HepG2 (cell line): ENCODE measurements at regions not wholly inside any gene's neighbourhood (a gene's known extent, or its start where the extent isn't known, plus 50 kb on each side); places are given as distances from the start of the nearest gene placed in this dataset.

Source experiments
- ATAC-seq: fragments of 200-7000 bp; cut with Tn5 transposase; 3 replicates; pipeline ENCODE4 v1.9.1; 2020; ENCODE audit warnings: mild to moderate bottlenecking, moderate library complexity
- BruUV-seq: library from RNA; stranded (reverse); fragments of 400-500 nt; replicated peaks from 2 replicates; lab custom pipeline; 2021; lab: Mats Ljungman, UMichigan
- CTCF ChIA-PET: fragments of 300-600 bp; formaldehyde crosslinking; extraction: SDS; loops from one replicate; lab custom pipeline; 2021; ENCODE audit warnings: low total read pairs, inconsistent platforms, low intra/inter-chr PET ratio; lab: Yijun Ruan, JAX
- POLR2A ChIA-PET: fragments of 350-600 bp; sonication (Branson Sonifier 250); formaldehyde crosslinking; loops from one replicate; lab custom pipeline; 2020; ENCODE audit warnings: antibody characterized with exemption, inconsistent platforms; lab: Yijun Ruan, JAX
- DNase-seq: peaks from one replicate; pipeline ENCODE4 v3.0.0-alpha.2; 2015; ENCODE audit warnings: low spot score
- FAIRE-seq: peaks from 3 replicates; lab custom pipeline; 2011; peaks lifted over from hg19 to GRCh38; lab: Jason Lieb, UNC
- H2AFZ ChIP-seq: one replicate; pipeline ENCODE4 v1.6.1; 2011; ENCODE audit warnings: low read length, inconsistent platforms
- H3K27ac ChIP-seq: fragments of 300-600 bp; 3 replicates; pipeline ENCODE4 v1.8.0; 2011; ENCODE audit warnings: mixed run types, mild to moderate bottlenecking, mixed read lengths, low read length, inconsistent platforms; ENCODE audit not compliant: insufficient read depth; ENCODE audit errors: extremely low read length
- H3K27me3 ChIP-seq, 2 experiments: fragments of 200-600 bp in 1 of 2; 2 replicates in 1 of 2; 3 replicates in 1 of 2; pipeline versions ENCODE4 v1.6.0 to v1.8.0; 2011; ENCODE audit warnings: low read length in 2 of 2, mild to moderate bottlenecking in 2 of 2, moderate library complexity in 2 of 2, inconsistent platforms in 1 of 2; ENCODE audit not compliant: insufficient read depth in 2 of 2, control insufficient read depth in 1 of 2
- H3K36me3 ChIP-seq, 2 experiments: fragments of 200-600 bp in 1 of 2; replicated peaks in 1 of 2; 2 replicates in 1 of 2; 3 replicates in 1 of 2; pipeline versions ENCODE4 v1.5.1 to v1.8.0; 2011; ENCODE audit warnings: low read length in 2 of 2, inconsistent platforms in 1 of 2; ENCODE audit not compliant: insufficient read depth in 2 of 2, control insufficient read depth in 1 of 2
- H3K4me1 ChIP-seq: 2 replicates; pipeline ENCODE4 v1.5.1; 2012; ENCODE audit warnings: low read length, inconsistent platforms; ENCODE audit not compliant: insufficient read depth
- H3K4me2 ChIP-seq: 2 replicates; pipeline ENCODE4 v1.6.0; 2011; ENCODE audit warnings: low read depth, low read length, inconsistent platforms
- H3K4me3 ChIP-seq, 3 experiments: fragments of 200-600 bp in 1 of 3; sonication (generic), shearing (Covaris generic) in 1 of 3; replicated peaks in 1 of 3; 2 replicates each; pipeline ENCODE4 v1.5.1; 2011 to 2016; ENCODE audit warnings: low read length in 3 of 3, inconsistent platforms in 2 of 3, low read depth in 2 of 3, mild to moderate bottlenecking in 2 of 3, control low read depth in 1 of 3, mixed read lengths in 1 of 3; ENCODE audit not compliant: insufficient read depth in 1 of 3
- H3K79me2 ChIP-seq: one replicate; pipeline ENCODE4 v1.6.1; 2011; ENCODE audit warnings: low read length, inconsistent platforms; ENCODE audit not compliant: insufficient read depth
- H3K9ac ChIP-seq: 2 replicates; pipeline ENCODE4 v1.6.0; 2011; ENCODE audit warnings: mild to moderate bottlenecking, low read depth, low read length, inconsistent platforms; ENCODE audit not compliant: insufficient read depth
- H3K9me3 ChIP-seq: 2 replicates; pipeline ENCODE4 v1.5.1; 2012; ENCODE audit warnings: mild to moderate bottlenecking, low read length
- H4K20me1 ChIP-seq: 2 replicates; pipeline ENCODE4 v1.6.0; 2011; ENCODE audit warnings: inconsistent platforms, mild to moderate bottlenecking, low read length, moderate library complexity; ENCODE audit not compliant: insufficient read depth
- DR1 ChIP-seq: sonication (generic); formaldehyde crosslinking; IDR thresholded peaks from 2 replicates; pipeline ENCODE4 v1.8.0; 2021; ENCODE audit warnings: mild to moderate bottlenecking, missing genetic modification reagents, inconsistent platforms
- HDAC6 ChIP-seq: fragments of 200-600 bp; sonication (generic); IDR thresholded peaks from 2 replicates; pipeline ENCODE4 v1.7.0; 2017; ENCODE audit warnings: mild to moderate bottlenecking, antibody characterized with exemption, low read length, low read depth
- KAT7 ChIP-seq: IDR thresholded peaks from 2 replicates; pipeline ENCODE4 v1.6.1; 2018; ENCODE audit warnings: borderline replicate concordance, missing compliant biosample characterization
- ZNF224 ChIP-seq: sonication (generic); formaldehyde crosslinking; IDR thresholded peaks from 2 replicates; pipeline ENCODE4 v1.5.0; 2020; ENCODE audit warnings: mild to moderate bottlenecking, missing genetic modification reagents
- ZNF24 ChIP-seq: fragments of 450-650 bp; IDR thresholded peaks from 2 replicates; pipeline ENCODE4 v1.6.1; 2017; ENCODE audit warnings: antibody characterized with exemption, mild to moderate bottlenecking
- ZNF431 ChIP-seq: sonication (generic); formaldehyde crosslinking; IDR thresholded peaks from 2 replicates; pipeline ENCODE4 v1.9.0; 2022; ENCODE audit warnings: missing genetic modification reagents, low read depth, mild to moderate bottlenecking, borderline replicate concordance
- ZNF775 ChIP-seq: sonication (generic); formaldehyde crosslinking; IDR thresholded peaks from 2 replicates; pipeline ENCODE4 v1.4.0; 2020; ENCODE audit warnings: missing genetic modification reagents, mild to moderate bottlenecking, moderate library complexity, borderline replicate concordance
- WGBS: methylation state at CpG from one replicate; pipeline ENCODE4 v1.1.6; 2017; ENCODE audit warnings: low lambda C conversion rate; 5-methylcytosine and 5-hydroxymethylcytosine counted together
- in situ Hi-C: cut with HindIII; loops from 2 replicates; pipeline ENCODE4 v1.10.0; 2017; ENCODE audit warnings: low pct_unique_long_range_greater_than_20kb; ENCODE audit not compliant: extremely low pct_ligation_motif_present
- intact Hi-C: fragments of 100-400 bp; cut with micrococcal nuclease; formaldehyde crosslinking; loops from one replicate; pipeline ENCODE4 v1.10.0; 2022; ENCODE audit not compliant: unreplicated experiment

- ATAC-seq (no peak), DNase-seq (no peak), FAIRE-seq (no peak)
- intact Hi-C loops: no loop called here
- ChIA-PET POLR2A (no interaction called here), CTCF (no interaction called here)
- TF ChIP-seq HDAC6: no peak
- H2AFZ ChIP-seq: no peak overlapping the region
- 0% methylated on average over 1 of the region's 1 CpG for WGBS
- no peaks in the 10 kb centered on the region for H4K20me1 ChIP-seq
- in situ Hi-C loops: no loop called here
- no peaks in the 10 kb centered on the region for H3K9me3 ChIP-seq
- no peaks in the 10 kb centered on the region for H3K79me2 ChIP-seq
- no peaks in the 10 kb centered on the region for H3K27me3 ChIP-seq
- H3K4me1 ChIP-seq: no peaks in the 10 kb centered on the region
- no TSS peak for BruUV-seq
- H3K4me3 ChIP-seq: no peak overlapping the region
- H3K9ac ChIP-seq: no peak overlapping the region
- H3K36me3 ChIP-seq: no peaks in the 10 kb centered on the region
- H3K27ac ChIP-seq: no peak overlapping the region
- no peak overlapping the region for H3K4me2 ChIP-seq
These were observed 562.8 kb downstream of the SLITRK6 start for GRCh38 chr13:85236413-85236812.

- DNase-seq (no peak), FAIRE-seq (no peak), ATAC-seq (no peak)
- H3K4me3 ChIP-seq: no peak overlapping the region
- TF ChIP-seq DR1 (CRISPR knock-in tag) (no peak), ZNF224 (CRISPR knock-in tag) (no peak), ZNF431 (CRISPR knock-in tag) (no peak), KAT7 (CRISPR knock-in tag) (no peak), ZNF775 (CRISPR knock-in tag) (no peak), ZNF24 (no peak)
- intact Hi-C loops: no loop called here
- in situ Hi-C loops: no loop called here
- 4% methylated on average over 4 of the region's 4 CpGs for WGBS
- no TSS peak for BruUV-seq
- no peaks in the 10 kb centered on the region for H4K20me1 ChIP-seq
- POLR2A ChIA-PET: no interaction called here
- H3K36me3 ChIP-seq: no peaks in the 10 kb centered on the region
- H3K27me3 ChIP-seq: no peaks in the 10 kb centered on the region
- H3K79me2 ChIP-seq: no peaks in the 10 kb centered on the region
- no peaks in the 10 kb centered on the region for H3K9me3 ChIP-seq
- no peak overlapping the region for H2AFZ ChIP-seq
- H3K4me1 ChIP-seq: no peaks in the 10 kb centered on the region
- no peak overlapping the region for H3K4me2 ChIP-seq
- CTCF ChIA-PET: no interaction called here
- H3K27ac ChIP-seq: no peak overlapping the region
- H3K9ac ChIP-seq: no peak overlapping the region
These were observed 568.5 kb downstream of the SLITRK6 start for GRCh38 chr13:85230691-85231093.
